ENCODE measurements at regions not wholly inside any gene's neighbourhood (a gene's known extent, or its start where the extent isn't known, plus 50 kb on each side); places are given as distances from the start of the nearest gene placed in this dataset.

- no peaks in the 10 kb centered on the region for H3K9me3 ChIP-seq
- intact Hi-C loops (cut with DNase I; ENCODE audit: low total_unique reads) = no loop called here
- no peak for TF ChIP-seq POLR2A (IDR thresholded peaks at IDR 0.05)
- no peak for TF ChIP-seq POLR2AphosphoS5 (IDR thresholded peaks at IDR 0.05)
- no peak for TF ChIP-seq CTCF (IDR thresholded peaks at IDR 0.05)
- TF ChIP-seq EP300 (IDR thresholded peaks at IDR 0.05) = no peak
- no peak overlapping the region for H3K4me3 ChIP-seq
- H3K27ac ChIP-seq = peak overlapping the region in 2 of 5 donors; percentile 20 to 33
- DNase-seq = peak in 1 of 2 donors; percentile 12
- no peaks in the 10 kb centered on the region for H3K36me3 ChIP-seq
- H3K27me3 ChIP-seq = no peaks in the 10 kb centered on the region
- H3K4me1 ChIP-seq = peaks cover 11 to 27% (median 16%) of the 10 kb centered on the region in 4 donors
- 64 to 77% (median 69%) methylated on average over 11 of the region's 11 CpGs for WGBS, 5 donors
These were observed 50.8 kb upstream of the MAX start for GRCh38 chr14:65153101-65153500.

GRCh38 chr14:65156568-65157366 lies 54.5 kb upstream of the MAX start:
- intact Hi-C loops (cut with DNase I; ENCODE audit: low total_unique reads) = no loop called here

GRCh38 chr14:65159281-65160062 lies 57.2 kb upstream of the MAX start:
- H3K27me3 ChIP-seq = no peaks in the 10 kb centered on the region
- no peak for TF ChIP-seq POLR2AphosphoS5 (IDR thresholded peaks at IDR 0.05)
- no peak overlapping the region for H3K4me3 ChIP-seq
- H3K27ac ChIP-seq = no peak overlapping the region
- WGBS, 5 donors = 84 to 90% (median 88%) methylated on average over 4 of the region's 4 CpGs
- no peak for DNase-seq
- intact Hi-C loops (cut with DNase I; ENCODE audit: low total_unique reads) = loop anchor here (10.0 kb wide), 1 partner anchor 665 kb away; no protein-coding TSS in a partner anchor
- H3K9me3 ChIP-seq = no peaks in the 10 kb centered on the region
- H3K4me1 ChIP-seq = peaks cover 11 to 25% (median 18%) of the 10 kb centered on the region in 4 donors
- no peaks in the 10 kb centered on the region for H3K36me3 ChIP-seq

More at GRCh38 chr14:65156568-65157366, 54.5 kb upstream of the MAX start:
- no peak for TF ChIP-seq POLR2AphosphoS5 (IDR thresholded peaks at IDR 0.05)
- TF ChIP-seq POLR2A (IDR thresholded peaks at IDR 0.05) = no peak
- TF ChIP-seq EP300 (IDR thresholded peaks at IDR 0.05) = no peak
- TF ChIP-seq CTCF (IDR thresholded peaks at IDR 0.05) = no peak
- Histone ChIP-seq H3K4me1 (peaks cover 11 to 27% (median 16%) of the 10 kb centered on the region in 4 donors), H3K27ac (peak overlapping the region; percentile 19 to 86 (median 68)), H3K36me3 (no peaks in the 10 kb centered on the region), H3K27me3 (no peaks in the 10 kb centered on the region), H3K4me3 (peak overlapping the region in 2 of 4 donors; percentile 12 to 24), H3K9me3 (no peaks in the 10 kb centered on the region)
- DNase-seq = no peak
- 24 to 44% (median 41%) methylated on average over 10 to 15 of the region's 15 CpGs for WGBS, 5 donors

- Histone ChIP-seq H3K9me3 (no peaks in the 10 kb centered on the region), H3K27me3 (no peaks in the 10 kb centered on the region), H3K36me3 (no peaks in the 10 kb centered on the region), H3K27ac (no peak overlapping the region), H3K4me1 (peaks cover 11 to 30% (median 20%) of the 10 kb centered on the region in 4 donors), H3K4me3 (no peak overlapping the region)
- no peak for TF ChIP-seq POLR2AphosphoS5 (IDR thresholded peaks at IDR 0.05)
- no peak for TF ChIP-seq CTCF (IDR thresholded peaks at IDR 0.05)
- TF ChIP-seq POLR2A (IDR thresholded peaks at IDR 0.05) = no peak
- no peak for TF ChIP-seq EP300 (IDR thresholded peaks at IDR 0.05)
- intact Hi-C loops (cut with DNase I; ENCODE audit: low total_unique reads) = loop anchor here (10.0 kb wide), 1 partner anchor 665 kb away; no protein-coding TSS in a partner anchor
- no peak for DNase-seq
- 87 to 92% (median 89%) methylated on average over 2 of the region's 2 CpGs for WGBS, 5 donors
These were observed 57.8 kb upstream of the MAX start for GRCh38 chr14:65160091-65160490.
